ENCODE measurements at regions not wholly inside any gene's neighbourhood (a gene's known extent, or its start where the extent isn't known, plus 50 kb on each side); places are given as distances from the start of the nearest gene placed in this dataset.
A peak's percentile ranks its signal among the peaks of the same experiment; 100 is the strongest.

GRCh38 chr6:43878823-43879495 lies 108.9 kb downstream of the VEGFA start:
- DNase-seq (peak in 2 of 6 donors; percentile 45 to 46), ATAC-seq (peak in 1 of 4 donors; percentile 17), FAIRE-seq (no peak)
- Histone ChIP-seq H3K4me3 (no peak overlapping the region), H3K9me3 (no peaks in the 10 kb centered on the region), H3K27ac (no peak overlapping the region), H3K4me1 (peaks cover 11 to 15% (median 11%) of the 10 kb centered on the region in 3 donors), H3K27me3 (no peaks in the 10 kb centered on the region), H3K36me3 (no peaks in the 10 kb centered on the region)
- intact Hi-C loops (cut with DNase I) = no loop called here
- WGBS, 2 donors = 79 to 86% methylated on average over 11 of the region's 11 CpGs
- no peak for TF ChIP-seq CTCF (IDR thresholded peaks at IDR 0.05)

GRCh38 chr6:43878127-43878634 lies 108.2 kb downstream of the VEGFA start:
- TF ChIP-seq CTCF (IDR thresholded peaks at IDR 0.05) = no peak
- ATAC-seq (no peak), FAIRE-seq (no peak), DNase-seq (no peak)
- intact Hi-C loops (cut with DNase I) = no loop called here
- Histone ChIP-seq H3K4me3 (no peak overlapping the region), H3K9me3 (no peaks in the 10 kb centered on the region), H3K4me1 (peaks cover 8 to 13% (median 12%) of the 10 kb centered on the region in 3 donors), H3K27me3 (no peaks in the 10 kb centered on the region), H3K27ac (no peak overlapping the region), H3K36me3 (no peaks in the 10 kb centered on the region)
- 90 to 95% methylated on average over 7 to 8 of the region's 8 CpGs for WGBS, 2 donors

- Histone ChIP-seq H3K27ac (no peak overlapping the region), H3K36me3 (no peaks in the 10 kb centered on the region), H3K4me1 (peaks cover 8 to 13% (median 12%) of the 10 kb centered on the region in 3 donors), H3K27me3 (no peaks in the 10 kb centered on the region), H3K4me3 (no peak overlapping the region), H3K9me3 (no peaks in the 10 kb centered on the region)
- DNase-seq (no peak), ATAC-seq (no peak), FAIRE-seq (no peak)
- 85 to 91% methylated on average over 9 to 10 of the region's 10 CpGs for WGBS, 2 donors
- intact Hi-C loops (cut with DNase I) = no loop called here
- TF ChIP-seq CTCF (IDR thresholded peaks at IDR 0.05) = no peak
Observed at GRCh38 chr6:43877463-43878126, 107.6 kb downstream of the VEGFA start.

GRCh38 chr6:43877036-43877435 lies 107.0 kb downstream of the VEGFA start:
- ATAC-seq = no peak

More at GRCh38 chr6:43877036-43877435, 107.0 kb downstream of the VEGFA start:
- Histone ChIP-seq H3K9me3 (no peaks in the 10 kb centered on the region), H3K27ac (no peak overlapping the region), H3K36me3 (no peaks in the 10 kb centered on the region), H3K4me1 (peaks cover 8 to 13% (median 12%) of the 10 kb centered on the region in 3 donors), H3K4me3 (no peak overlapping the region), H3K27me3 (no peaks in the 10 kb centered on the region)
- FAIRE-seq = no peak
- WGBS, 2 donors = 91 to 95% methylated on average over 9 to 10 of the region's 10 CpGs
- intact Hi-C loops (cut with DNase I) = no loop called here
- peak in 1 of 6 donors; percentile 48 for DNase-seq
- no peak for TF ChIP-seq CTCF (IDR thresholded peaks at IDR 0.05)

All from pancreas (tissue), 10 donors.